Fibroblast of villous mesenchyme (primary cell): ENCODE measurements at regions not wholly inside any gene's neighbourhood (a gene's known extent, or its start where the extent isn't known, plus 50 kb on each side); places are given as distances from the start of the nearest gene placed in this dataset.

ENCODE experiments used
- DNase-seq: peaks from one replicate; pipeline ENCODE4 v3.0.0-alpha.2; 2010; ENCODE audit warnings: low read depth
- H3K4me3 ChIP-seq: 2 replicates; pipeline ENCODE4 v1.5.1; 2011; ENCODE audit warnings: low read depth, mild to moderate bottlenecking, low read length
- CTCF ChIP-seq: IDR thresholded peaks from 2 replicates; pipeline ENCODE4 v1.5.1; 2012; ENCODE audit warnings: low read depth, mild to moderate bottlenecking, low read length; ENCODE audit not compliant: insufficient read depth

- H3K4me3 ChIP-seq, result no peak overlapping the region
- TF ChIP-seq CTCF, result no peak
- no peak for DNase-seq
Observed at GRCh38 chr5:169429044-169429443, 128.1 kb upstream of the SLIT3 start.

DNA sequence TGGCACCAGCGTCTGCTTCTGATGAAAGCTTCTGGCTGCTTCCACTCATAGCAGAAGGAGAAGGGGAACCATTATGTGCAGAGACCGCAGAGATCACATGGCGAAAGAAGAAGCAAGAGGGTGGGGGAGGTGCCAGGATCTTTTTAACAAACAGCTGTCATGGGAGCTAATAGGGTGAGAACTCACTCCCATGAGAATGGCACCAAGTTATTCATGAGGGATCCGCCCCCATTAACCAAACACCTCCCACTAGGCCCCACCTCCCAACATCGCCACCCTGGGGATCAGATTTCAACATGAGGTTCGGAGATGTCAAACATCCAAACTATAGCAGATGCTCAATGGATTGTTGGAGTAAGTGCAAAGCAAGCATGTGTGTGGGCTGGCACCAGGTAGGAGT is 125.8 kb upstream of the SLIT3 start:
- no peak for TF ChIP-seq CTCF
- H3K4me3 ChIP-seq, result no peak overlapping the region
- DNase-seq, result no peak

GRCh38 chr5:169424670-169425378 is 123.9 kb upstream of the SLIT3 start:
- DNase-seq, result no peak
- TF ChIP-seq CTCF, result no peak

DNA sequence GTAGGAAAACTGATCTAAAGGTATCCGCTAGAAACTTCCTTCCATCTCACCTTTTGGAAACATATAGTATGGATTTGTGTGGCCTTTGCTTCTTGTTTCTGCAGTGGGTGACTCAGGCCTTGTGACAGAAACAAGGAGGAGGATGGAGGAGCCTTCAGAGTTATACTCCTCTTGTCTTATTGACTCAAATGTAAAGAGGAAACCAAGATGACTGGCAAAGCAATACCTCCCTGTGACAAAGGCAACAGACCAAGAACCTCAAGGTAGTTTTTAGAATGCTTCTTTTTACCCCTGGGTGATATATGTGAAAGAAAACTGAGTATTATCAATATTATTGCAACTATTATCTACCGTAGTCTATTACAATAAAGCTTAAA is 123.3 kb upstream of the SLIT3 start:
- no peak overlapping the region for H3K4me3 ChIP-seq
- TF ChIP-seq CTCF, result no peak
- no peak for DNase-seq

More at GRCh38 chr5:169424670-169425378, 123.9 kb upstream of the SLIT3 start:
- H3K4me3 ChIP-seq, result no peak overlapping the region

GRCh38 chr5:169423580-169424278 is 122.8 kb upstream of the SLIT3 start:
- no peak for TF ChIP-seq CTCF

DNA sequence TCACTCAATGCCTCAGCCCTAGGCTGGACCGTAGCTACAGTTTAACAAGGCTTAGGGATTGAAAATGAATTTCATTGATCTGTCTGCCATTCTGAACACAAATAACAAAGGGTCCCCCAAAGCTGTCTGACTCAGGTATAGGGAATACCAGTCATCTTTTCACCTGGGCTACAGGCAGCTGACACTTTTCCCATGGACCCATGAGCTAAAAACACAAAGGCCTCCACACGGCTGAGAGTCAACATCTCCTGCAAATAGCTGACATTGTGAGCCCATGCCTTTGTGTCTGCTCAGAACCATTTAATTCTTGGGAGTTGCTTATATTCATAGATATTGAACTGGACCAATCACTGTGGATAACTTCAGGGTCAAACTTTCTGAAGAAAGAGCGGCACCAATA is 121.1 kb upstream of the SLIT3 start:
- no peak for TF ChIP-seq CTCF
- H3K4me3 ChIP-seq, result no peak overlapping the region
- no peak for DNase-seq

More at GRCh38 chr5:169423580-169424278, 122.8 kb upstream of the SLIT3 start:
- no peak for DNase-seq
- no peak overlapping the region for H3K4me3 ChIP-seq
